Keratinocyte (primary cell): ENCODE measurements at regions not wholly inside any gene's neighbourhood (a gene's known extent, or its start where the extent isn't known, plus 50 kb on each side); places are given as distances from the start of the nearest gene placed in this dataset.

Experiments
- EZH2 ChIP-seq: IDR thresholded peaks from one replicate; pipeline ENCODE4 v1.6.1; 2012; ENCODE audit warnings: inconsistent platforms, mild to moderate bottlenecking, low read length, moderate library complexity
- TF ChIP-seq, protein P1 (sequence below), 3 experiments: IDR thresholded peaks in 1 of 3; conservative IDR thresholded peaks in 1 of 3; optimal IDR thresholded peaks in 1 of 3; 2 replicates in 2 of 3; 3 replicates in 1 of 3; pipeline versions ENCODE3 to v1.5.1; 2011; ENCODE audit warnings: low read length in 3 of 3, mild to moderate bottlenecking in 3 of 3, moderate library complexity in 2 of 3, control low read depth in 1 of 3, inconsistent platforms in 1 of 3; ENCODE audit not compliant: insufficient read depth in 2 of 3; ENCODE audit errors: extremely low read depth in 1 of 3

DNA sequence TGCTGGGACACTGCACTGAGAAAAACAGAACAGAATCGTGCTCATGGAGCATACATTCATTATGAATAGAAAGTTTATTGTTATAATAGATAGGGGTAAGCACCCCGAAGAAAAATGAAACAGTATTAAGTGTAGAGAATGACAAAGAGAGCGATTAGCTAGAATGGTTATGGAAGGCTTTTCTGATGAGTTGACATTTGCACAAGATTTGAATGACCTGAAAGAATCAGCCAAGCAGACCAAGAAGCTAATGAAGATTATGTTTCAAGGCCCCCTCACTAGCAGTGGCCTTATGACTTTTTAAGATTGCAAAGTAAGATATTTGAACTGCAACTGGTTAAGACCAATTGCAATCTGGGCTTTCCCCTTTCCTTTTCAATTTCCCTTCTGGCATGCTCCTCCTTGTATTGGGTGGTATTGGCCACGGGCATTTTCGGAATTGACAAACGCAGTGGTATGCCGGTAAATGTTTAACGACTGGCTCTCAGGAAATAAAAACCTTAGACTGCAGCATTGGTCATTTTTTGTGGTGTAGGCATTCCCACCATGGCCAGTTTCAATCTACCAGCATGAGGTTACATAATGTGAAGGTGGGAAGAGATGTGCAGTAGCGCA, 120.0 kb upstream of the CITED2 start:
- TF ChIP-seq EZH2 = no peak
- TF ChIP-seq, protein P1, sequence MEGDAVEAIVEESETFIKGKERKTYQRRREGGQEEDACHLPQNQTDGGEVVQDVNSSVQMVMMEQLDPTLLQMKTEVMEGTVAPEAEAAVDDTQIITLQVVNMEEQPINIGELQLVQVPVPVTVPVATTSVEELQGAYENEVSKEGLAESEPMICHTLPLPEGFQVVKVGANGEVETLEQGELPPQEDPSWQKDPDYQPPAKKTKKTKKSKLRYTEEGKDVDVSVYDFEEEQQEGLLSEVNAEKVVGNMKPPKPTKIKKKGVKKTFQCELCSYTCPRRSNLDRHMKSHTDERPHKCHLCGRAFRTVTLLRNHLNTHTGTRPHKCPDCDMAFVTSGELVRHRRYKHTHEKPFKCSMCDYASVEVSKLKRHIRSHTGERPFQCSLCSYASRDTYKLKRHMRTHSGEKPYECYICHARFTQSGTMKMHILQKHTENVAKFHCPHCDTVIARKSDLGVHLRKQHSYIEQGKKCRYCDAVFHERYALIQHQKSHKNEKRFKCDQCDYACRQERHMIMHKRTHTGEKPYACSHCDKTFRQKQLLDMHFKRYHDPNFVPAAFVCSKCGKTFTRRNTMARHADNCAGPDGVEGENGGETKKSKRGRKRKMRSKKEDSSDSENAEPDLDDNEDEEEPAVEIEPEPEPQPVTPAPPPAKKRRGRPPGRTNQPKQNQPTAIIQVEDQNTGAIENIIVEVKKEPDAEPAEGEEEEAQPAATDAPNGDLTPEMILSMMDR (optimal IDR thresholded peaks at IDR 0.05 in 1 of 3, IDR thresholded peaks at IDR 0.05 in 1 of 3, conservative IDR thresholded peaks at IDR 0.05 in 1 of 3; ENCODE audit: extremely low read depth in 1 of 3, insufficient read depth in 2 of 3, low read length in 3 of 3) = no peak
